Loucy (cell line): ENCODE measurements at regions not wholly inside any gene's neighbourhood (a gene's known extent, or its start where the extent isn't known, plus 50 kb on each side); places are given as distances from the start of the nearest gene placed in this dataset.

Experiments
- EZH2phosphoT487 ChIP-seq: fragments of 200-600 bp; IDR thresholded peaks from 2 replicates; pipeline ENCODE4 v1.6.1; 2018; ENCODE audit warnings: antibody characterized with exemption, mild to moderate bottlenecking, moderate library complexity, borderline replicate concordance
- TF ChIP-seq, protein P1 (sequence below): fragments of 200-600 bp; sonication (generic); conservative IDR thresholded peaks from 2 replicates; pipeline ENCODE4 v1.5.1; 2014; ENCODE audit warnings: mild to moderate bottlenecking, antibody characterized with exemption, low read length

DNA sequence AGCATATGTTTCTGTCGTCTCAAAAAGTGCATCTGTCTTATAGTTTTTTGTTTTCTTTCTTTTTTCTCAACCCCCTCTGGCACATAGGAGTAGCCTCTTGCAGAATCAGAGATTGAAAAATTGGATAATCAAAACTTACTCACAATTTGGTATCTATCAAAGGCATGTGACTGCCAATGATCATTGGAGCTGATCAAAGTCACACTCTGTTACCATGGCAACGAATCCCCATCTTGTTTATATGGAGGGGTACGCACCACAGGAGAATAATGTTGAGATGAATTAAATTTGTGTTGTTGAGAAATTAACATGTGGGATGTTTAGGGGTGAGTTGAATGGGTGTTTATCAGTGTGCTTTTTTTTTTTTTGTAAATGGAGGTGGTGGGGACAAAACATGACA is 458.3 kb upstream of the FANCL start:
- TF ChIP-seq, protein P1, sequence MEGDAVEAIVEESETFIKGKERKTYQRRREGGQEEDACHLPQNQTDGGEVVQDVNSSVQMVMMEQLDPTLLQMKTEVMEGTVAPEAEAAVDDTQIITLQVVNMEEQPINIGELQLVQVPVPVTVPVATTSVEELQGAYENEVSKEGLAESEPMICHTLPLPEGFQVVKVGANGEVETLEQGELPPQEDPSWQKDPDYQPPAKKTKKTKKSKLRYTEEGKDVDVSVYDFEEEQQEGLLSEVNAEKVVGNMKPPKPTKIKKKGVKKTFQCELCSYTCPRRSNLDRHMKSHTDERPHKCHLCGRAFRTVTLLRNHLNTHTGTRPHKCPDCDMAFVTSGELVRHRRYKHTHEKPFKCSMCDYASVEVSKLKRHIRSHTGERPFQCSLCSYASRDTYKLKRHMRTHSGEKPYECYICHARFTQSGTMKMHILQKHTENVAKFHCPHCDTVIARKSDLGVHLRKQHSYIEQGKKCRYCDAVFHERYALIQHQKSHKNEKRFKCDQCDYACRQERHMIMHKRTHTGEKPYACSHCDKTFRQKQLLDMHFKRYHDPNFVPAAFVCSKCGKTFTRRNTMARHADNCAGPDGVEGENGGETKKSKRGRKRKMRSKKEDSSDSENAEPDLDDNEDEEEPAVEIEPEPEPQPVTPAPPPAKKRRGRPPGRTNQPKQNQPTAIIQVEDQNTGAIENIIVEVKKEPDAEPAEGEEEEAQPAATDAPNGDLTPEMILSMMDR, result no peak
- TF ChIP-seq EZH2phosphoT487, result no peak
